WTC11 (cell line): ENCODE measurements at regions not wholly inside any gene's neighbourhood (a gene's known extent, or its start where the extent isn't known, plus 50 kb on each side); places are given as distances from the start of the nearest gene placed in this dataset.

Source experiments
- ATAC-seq: fragments of 200-7000 bp; cut with Tn5 transposase; 2 replicates; pipeline ENCODE4 v1.10.0; 2021; ENCODE audit warnings: mild to moderate bottlenecking, moderate library complexity
- CTCF ChIA-PET: fragments of 300-600 bp; sonication (Branson Sonifier 250); formaldehyde crosslinking; loops from one replicate; lab custom pipeline; 2021; ENCODE audit warnings: antibody characterized with exemption; lab: Charles Lee
- POLR2A ChIA-PET: fragments of 350-600 bp; sonication (Branson Sonifier 250); formaldehyde crosslinking; loops from one replicate; lab custom pipeline; 2021; ENCODE audit warnings: antibody characterized with exemption; lab: Charles Lee
- DNase-seq: peaks from one replicate; pipeline ENCODE4 v3.0.0; 2021; ENCODE audit warnings: low spot score
- H3K27ac Mint-ChIP-seq: 2 replicates; pipeline ENCODE4 v1.8.0; 2021; ENCODE audit warnings: mixed read lengths
- H3K27me3 Mint-ChIP-seq: 2 replicates; pipeline ENCODE4 v1.8.0; 2021; ENCODE audit warnings: low read depth, mild to moderate bottlenecking, moderate library complexity, mixed read lengths
- H3K36me3 Mint-ChIP-seq: 2 replicates; pipeline ENCODE4 v1.8.0; 2021; ENCODE audit warnings: mixed read lengths
- H3K4me1 Mint-ChIP-seq: 2 replicates; pipeline ENCODE4 v1.8.0; 2022; ENCODE audit warnings: mixed read lengths
- H3K4me3 Mint-ChIP-seq: 2 replicates; pipeline ENCODE4 v1.8.0; 2021; ENCODE audit warnings: mild to moderate bottlenecking, moderate library complexity, mixed read lengths
- H3K9me3 Mint-ChIP-seq: 2 replicates; pipeline ENCODE4 v1.8.0; 2021; ENCODE audit warnings: mixed read lengths
- ESRRA ChIP-seq: sonication (generic); formaldehyde crosslinking; IDR thresholded peaks from 2 replicates; pipeline ENCODE4 v1.8.1; 2022; ENCODE audit warnings: mild to moderate bottlenecking, missing genetic modification reagents, borderline replicate concordance
- FOXJ3 ChIP-seq: sonication (generic); formaldehyde crosslinking; IDR thresholded peaks from 2 replicates; pipeline ENCODE4 v1.9.0; 2021; ENCODE audit warnings: missing genetic modification reagents, mild to moderate bottlenecking, borderline replicate concordance
- FOXK1 ChIP-seq: sonication (generic); formaldehyde crosslinking; IDR thresholded peaks from 2 replicates; pipeline ENCODE4 v1.8.0; 2022; ENCODE audit warnings: mild to moderate bottlenecking, moderate library complexity, missing genetic modification reagents
- FOXP4 ChIP-seq: sonication (generic); formaldehyde crosslinking; IDR thresholded peaks from 2 replicates; pipeline ENCODE4 v1.8.0; 2022; ENCODE audit warnings: mild to moderate bottlenecking, missing genetic modification reagents
- GRHL2 ChIP-seq: fragments of 250-450 bp; sonication (Bioruptor Pico); IDR thresholded peaks from 2 replicates; pipeline ENCODE4 v1.8.0; 2022; ENCODE audit warnings: mild to moderate bottlenecking, moderate library complexity; ENCODE audit not compliant: insufficient replicate concordance, severe bottlenecking
- GTF2I ChIP-seq: fragments of 250-450 bp; sonication (Bioruptor Pico); conservative IDR thresholded peaks from 2 replicates; pipeline ENCODE4 v1.4.0; 2021; ENCODE audit warnings: mild to moderate bottlenecking
- IRF2 ChIP-seq: sonication (generic); formaldehyde crosslinking; IDR thresholded peaks from 2 replicates; pipeline ENCODE4 v1.8.0; 2022; ENCODE audit warnings: low read depth, missing genetic modification reagents, borderline replicate concordance
- KAT7 ChIP-seq: sonication (generic); formaldehyde crosslinking; IDR thresholded peaks from 2 replicates; pipeline ENCODE4 v1.8.1; 2023; ENCODE audit warnings: missing genetic modification reagents, mild to moderate bottlenecking, borderline replicate concordance
- NFE2L1 ChIP-seq: sonication (generic); formaldehyde crosslinking; IDR thresholded peaks from 2 replicates; pipeline ENCODE4 v1.8.1; 2023; ENCODE audit warnings: missing genetic modification reagents
- SOX15 ChIP-seq: fragments of 250-450 bp; sonication (Bioruptor Pico); IDR thresholded peaks from 2 replicates; pipeline ENCODE4 v1.9.0; 2021; ENCODE audit warnings: mild to moderate bottlenecking
- TEAD4 ChIP-seq: sonication (generic); formaldehyde crosslinking; IDR thresholded peaks from 2 replicates; pipeline ENCODE4 v1.8.0; 2022; ENCODE audit warnings: mild to moderate bottlenecking, missing genetic modification reagents
- ZMAT4 ChIP-seq: fragments of 250-450 bp; sonication (Bioruptor Pico); IDR thresholded peaks from 2 replicates; pipeline ENCODE4 v1.9.0; 2021; ENCODE audit warnings: mild to moderate bottlenecking
- ZNF138 ChIP-seq: sonication (generic); formaldehyde crosslinking; conservative IDR thresholded peaks from 2 replicates; pipeline ENCODE4 v1.8.1; 2022; ENCODE audit warnings: mild to moderate bottlenecking, moderate library complexity, missing genetic modification reagents
- ZNF263 ChIP-seq: sonication (generic); formaldehyde crosslinking; IDR thresholded peaks from 2 replicates; pipeline ENCODE4 v1.8.1; 2022; ENCODE audit warnings: low read depth, mild to moderate bottlenecking, moderate library complexity, missing genetic modification reagents
- ZNF281 ChIP-seq: sonication (generic); formaldehyde crosslinking; IDR thresholded peaks from 2 replicates; pipeline ENCODE4 v1.8.0; 2023; ENCODE audit warnings: mild to moderate bottlenecking, missing genetic modification reagents
- TF ChIP-seq, protein P1 (sequence below): sonication (generic); formaldehyde crosslinking; IDR thresholded peaks from 2 replicates; pipeline ENCODE4 v1.8.1; 2023; ENCODE audit warnings: mild to moderate bottlenecking, missing genetic modification reagents, moderate library complexity
- TF ChIP-seq, protein P2 (sequence below): sonication (generic); formaldehyde crosslinking; IDR thresholded peaks from 2 replicates; pipeline ENCODE4 v1.8.0; 2023; ENCODE audit warnings: missing genetic modification reagents, mild to moderate bottlenecking, borderline replicate concordance
- TF ChIP-seq, protein P3 (sequence below): sonication (generic); formaldehyde crosslinking; IDR thresholded peaks from 2 replicates; pipeline ENCODE4 v1.8.0; 2023; ENCODE audit warnings: missing genetic modification reagents
- TF ChIP-seq, protein P4 (sequence below): fragments of 250-450 bp; sonication (Bioruptor Pico); IDR thresholded peaks from 2 replicates; pipeline ENCODE4 v2.1.2; 2022; ENCODE audit warnings: mild to moderate bottlenecking, moderate library complexity

DNA sequence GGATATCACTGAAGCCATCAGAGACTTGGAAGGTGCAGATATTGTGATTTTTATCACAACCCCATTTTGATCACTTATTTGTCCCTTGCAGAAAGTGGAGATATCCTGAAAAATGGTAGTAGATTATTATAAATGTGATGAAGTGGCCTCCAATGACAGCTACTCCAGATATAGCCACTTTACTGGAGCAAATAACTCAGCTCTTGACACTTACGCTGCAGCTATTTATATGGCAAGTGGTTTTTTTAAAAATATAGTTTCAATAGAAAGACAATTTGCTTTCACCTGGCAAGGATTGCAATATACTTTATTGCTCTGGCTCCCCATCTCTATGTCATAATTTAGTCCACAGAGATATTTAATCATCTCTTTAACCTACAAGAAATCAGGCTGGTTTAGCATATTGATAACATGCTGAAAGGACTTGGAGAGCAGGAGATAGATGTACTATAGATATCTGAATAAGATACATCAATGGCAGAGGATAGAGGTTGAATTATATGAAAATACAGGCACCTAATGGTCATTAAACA, 182.8 kb upstream of the SKOR2 start:
- no peaks in the 10 kb centered on the region for H3K4me1 Mint-ChIP-seq
- no peak for TF ChIP-seq GTF2I (CRISPR knock-in tag)
- TF ChIP-seq TEAD4 (CRISPR knock-in tag): no peak
- TF ChIP-seq, protein P1, sequence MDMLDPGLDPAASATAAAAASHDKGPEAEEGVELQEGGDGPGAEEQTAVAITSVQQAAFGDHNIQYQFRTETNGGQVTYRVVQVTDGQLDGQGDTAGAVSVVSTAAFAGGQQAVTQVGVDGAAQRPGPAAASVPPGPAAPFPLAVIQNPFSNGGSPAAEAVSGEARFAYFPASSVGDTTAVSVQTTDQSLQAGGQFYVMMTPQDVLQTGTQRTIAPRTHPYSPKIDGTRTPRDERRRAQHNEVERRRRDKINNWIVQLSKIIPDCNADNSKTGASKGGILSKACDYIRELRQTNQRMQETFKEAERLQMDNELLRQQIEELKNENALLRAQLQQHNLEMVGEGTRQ: no peak
- no peak for TF ChIP-seq IRF2 (CRISPR knock-in tag)
- TF ChIP-seq SOX15 (CRISPR knock-in tag): no peak
- TF ChIP-seq ZNF263 (CRISPR knock-in tag): no peak
- no peak for TF ChIP-seq NFE2L1 (CRISPR knock-in tag)
- TF ChIP-seq, protein P2, sequence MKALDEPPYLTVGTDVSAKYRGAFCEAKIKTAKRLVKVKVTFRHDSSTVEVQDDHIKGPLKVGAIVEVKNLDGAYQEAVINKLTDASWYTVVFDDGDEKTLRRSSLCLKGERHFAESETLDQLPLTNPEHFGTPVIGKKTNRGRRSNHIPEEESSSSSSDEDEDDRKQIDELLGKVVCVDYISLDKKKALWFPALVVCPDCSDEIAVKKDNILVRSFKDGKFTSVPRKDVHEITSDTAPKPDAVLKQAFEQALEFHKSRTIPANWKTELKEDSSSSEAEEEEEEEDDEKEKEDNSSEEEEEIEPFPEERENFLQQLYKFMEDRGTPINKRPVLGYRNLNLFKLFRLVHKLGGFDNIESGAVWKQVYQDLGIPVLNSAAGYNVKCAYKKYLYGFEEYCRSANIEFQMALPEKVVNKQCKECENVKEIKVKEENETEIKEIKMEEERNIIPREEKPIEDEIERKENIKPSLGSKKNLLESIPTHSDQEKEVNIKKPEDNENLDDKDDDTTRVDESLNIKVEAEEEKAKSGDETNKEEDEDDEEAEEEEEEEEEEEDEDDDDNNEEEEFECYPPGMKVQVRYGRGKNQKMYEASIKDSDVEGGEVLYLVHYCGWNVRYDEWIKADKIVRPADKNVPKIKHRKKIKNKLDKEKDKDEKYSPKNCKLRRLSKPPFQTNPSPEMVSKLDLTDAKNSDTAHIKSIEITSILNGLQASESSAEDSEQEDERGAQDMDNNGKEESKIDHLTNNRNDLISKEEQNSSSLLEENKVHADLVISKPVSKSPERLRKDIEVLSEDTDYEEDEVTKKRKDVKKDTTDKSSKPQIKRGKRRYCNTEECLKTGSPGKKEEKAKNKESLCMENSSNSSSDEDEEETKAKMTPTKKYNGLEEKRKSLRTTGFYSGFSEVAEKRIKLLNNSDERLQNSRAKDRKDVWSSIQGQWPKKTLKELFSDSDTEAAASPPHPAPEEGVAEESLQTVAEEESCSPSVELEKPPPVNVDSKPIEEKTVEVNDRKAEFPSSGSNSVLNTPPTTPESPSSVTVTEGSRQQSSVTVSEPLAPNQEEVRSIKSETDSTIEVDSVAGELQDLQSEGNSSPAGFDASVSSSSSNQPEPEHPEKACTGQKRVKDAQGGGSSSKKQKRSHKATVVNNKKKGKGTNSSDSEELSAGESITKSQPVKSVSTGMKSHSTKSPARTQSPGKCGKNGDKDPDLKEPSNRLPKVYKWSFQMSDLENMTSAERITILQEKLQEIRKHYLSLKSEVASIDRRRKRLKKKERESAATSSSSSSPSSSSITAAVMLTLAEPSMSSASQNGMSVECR (CRISPR knock-in tag): no peak
- no peak for TF ChIP-seq KAT7 (CRISPR knock-in tag)
- H3K27ac Mint-ChIP-seq: no peak overlapping the region
- CTCF ChIA-PET: no interaction called here
- H3K9me3 Mint-ChIP-seq: no peaks in the 10 kb centered on the region
- DNase-seq: no peak
- ATAC-seq: no peak
- peaks cover 2% of the 10 kb centered on the region; the same call in 1 of the 2 replicates for H3K27me3 Mint-ChIP-seq
- no peak overlapping the region for H3K4me3 Mint-ChIP-seq
- POLR2A ChIA-PET: no interaction called here
- H3K36me3 Mint-ChIP-seq: no peaks in the 10 kb centered on the region

- Mint-ChIP-seq H3K4me1 (no peaks in the 10 kb centered on the region), H3K27ac (no peak overlapping the region), H3K27me3 (peaks cover 23% of the 10 kb centered on the region), H3K36me3 (no peaks in the 10 kb centered on the region), H3K4me3 (no peak overlapping the region), H3K9me3 (no peaks in the 10 kb centered on the region)
- CTCF ChIA-PET: no interaction called here
- no peak for TF ChIP-seq ZMAT4 (CRISPR knock-in tag)
- no peak for TF ChIP-seq FOXJ3 (CRISPR knock-in tag)
- TF ChIP-seq FOXP4 (CRISPR knock-in tag): no peak
- no peak for TF ChIP-seq ZNF138
- TF ChIP-seq, protein P3, sequence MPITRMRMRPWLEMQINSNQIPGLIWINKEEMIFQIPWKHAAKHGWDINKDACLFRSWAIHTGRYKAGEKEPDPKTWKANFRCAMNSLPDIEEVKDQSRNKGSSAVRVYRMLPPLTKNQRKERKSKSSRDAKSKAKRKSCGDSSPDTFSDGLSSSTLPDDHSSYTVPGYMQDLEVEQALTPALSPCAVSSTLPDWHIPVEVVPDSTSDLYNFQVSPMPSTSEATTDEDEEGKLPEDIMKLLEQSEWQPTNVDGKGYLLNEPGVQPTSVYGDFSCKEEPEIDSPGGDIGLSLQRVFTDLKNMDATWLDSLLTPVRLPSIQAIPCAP: no peak
- TF ChIP-seq, protein P4, sequence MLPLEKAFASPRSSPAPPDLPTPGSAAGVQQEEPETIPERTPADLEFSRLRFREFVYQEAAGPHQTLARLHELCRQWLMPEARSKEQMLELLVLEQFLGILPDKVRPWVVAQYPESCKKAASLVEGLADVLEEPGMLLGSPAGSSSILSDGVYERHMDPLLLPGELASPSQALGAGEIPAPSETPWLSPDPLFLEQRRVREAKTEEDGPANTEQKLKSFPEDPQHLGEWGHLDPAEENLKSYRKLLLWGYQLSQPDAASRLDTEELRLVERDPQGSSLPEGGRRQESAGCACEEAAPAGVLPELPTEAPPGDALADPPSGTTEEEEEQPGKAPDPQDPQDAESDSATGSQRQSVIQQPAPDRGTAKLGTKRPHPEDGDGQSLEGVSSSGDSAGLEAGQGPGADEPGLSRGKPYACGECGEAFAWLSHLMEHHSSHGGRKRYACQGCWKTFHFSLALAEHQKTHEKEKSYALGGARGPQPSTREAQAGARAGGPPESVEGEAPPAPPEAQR (CRISPR knock-in tag): no peak
- no peak for TF ChIP-seq FOXK1 (CRISPR knock-in tag)
- TF ChIP-seq GRHL2 (CRISPR knock-in tag): no peak
- TF ChIP-seq KAT7 (CRISPR knock-in tag): no peak
- TF ChIP-seq ZNF281: no peak
- TF ChIP-seq, protein P1: no peak
- no peak for TF ChIP-seq ESRRA (CRISPR knock-in tag)
- ATAC-seq (no peak), DNase-seq (no peak)
- POLR2A ChIA-PET: no interaction called here
Measured at GRCh38 chr18:47427923-47428637, 176.6 kb upstream of the SKOR2 start.
